H54 (cell line): ENCODE measurements at regions not wholly inside any gene's neighbourhood (a gene's known extent, or its start where the extent isn't known, plus 50 kb on each side); places are given as distances from the start of the nearest gene placed in this dataset.
A peak's percentile ranks its signal among the peaks of the same experiment; 100 is the strongest.

Experiments used
- DNase-seq: peaks from one replicate; pipeline ENCODE4 v3.0.0; 2011; ENCODE audit warnings: low spot score, mixed read lengths; ENCODE audit not compliant: insufficient read length
- FAIRE-seq: peaks from 3 replicates; lab custom pipeline; 2011; peaks lifted over from hg19 to GRCh38; lab: Jason Lieb, UNC
- POLR2A ChIP-seq: IDR thresholded peaks from 2 replicates; pipeline ENCODE4 v1.6.1; 2011; ENCODE audit warnings: low read depth, mild to moderate bottlenecking, low read length

DNA sequence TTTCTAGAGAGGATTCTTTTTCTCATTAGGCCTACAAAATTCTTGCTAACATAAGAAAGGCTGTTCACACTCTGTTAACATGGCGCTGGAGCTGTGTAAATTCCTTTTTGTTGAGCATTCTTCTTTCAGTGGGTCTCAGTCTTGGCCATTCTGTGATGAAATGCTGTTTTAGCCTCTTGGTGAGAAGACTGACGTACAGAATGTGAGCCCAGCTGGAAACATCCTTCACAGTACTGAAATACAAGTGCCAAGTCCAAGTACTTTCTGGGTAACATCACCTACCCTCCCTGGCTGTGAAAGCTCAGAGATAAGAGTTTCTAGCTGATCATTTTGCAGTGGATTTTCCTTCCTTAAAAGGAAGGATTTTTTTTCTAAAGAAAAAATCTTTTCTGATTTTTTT lies 231.8 kb downstream of the AHR start:
- no peak for TF ChIP-seq POLR2A
- no peak for FAIRE-seq
- DNase-seq, result no peak

- no peak for DNase-seq
- no peak for FAIRE-seq
- TF ChIP-seq POLR2A, result no peak
Observed at GRCh38 chr7:17530741-17531421, 232.4 kb downstream of the AHR start.

DNA sequence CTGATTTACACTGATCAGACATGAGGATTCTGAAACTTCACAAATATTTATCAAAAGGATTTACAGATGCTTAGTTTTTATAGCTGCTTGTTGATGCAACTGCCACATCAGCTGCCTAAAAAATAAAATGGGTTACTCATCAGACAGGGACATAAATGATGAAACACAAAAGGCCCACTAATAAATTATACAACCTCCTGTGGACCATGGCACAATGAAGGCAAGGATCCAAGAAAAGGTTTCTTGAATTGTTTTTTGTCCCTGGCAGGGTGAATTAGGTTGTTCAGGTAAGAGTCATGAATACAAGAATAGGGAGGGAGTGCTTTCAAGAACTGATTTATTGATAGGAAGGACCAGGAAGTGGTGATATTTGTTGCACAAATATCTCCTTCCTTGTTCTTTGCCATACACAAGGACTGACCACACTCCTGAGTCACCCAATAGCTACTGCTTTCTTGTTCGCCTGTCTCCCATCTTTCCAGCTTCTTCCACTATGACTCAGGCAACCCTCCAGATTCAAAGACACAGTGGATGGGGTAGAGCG lies 234.5 kb downstream of the AHR start:
- no peak; the same call in 1 of the 2 replicates for TF ChIP-seq POLR2A
- DNase-seq, result peak; percentile 60
- FAIRE-seq, result peak; percentile 97

- DNase-seq (no peak), FAIRE-seq (no peak)
- TF ChIP-seq POLR2A, result no peak
Observed at GRCh38 chr7:17534348-17534747, 235.9 kb downstream of the AHR start.

- FAIRE-seq (no peak), DNase-seq (no peak)
- TF ChIP-seq POLR2A, result no peak
Observed at GRCh38 chr7:17535776-17536175, 237.3 kb downstream of the AHR start.

DNA sequence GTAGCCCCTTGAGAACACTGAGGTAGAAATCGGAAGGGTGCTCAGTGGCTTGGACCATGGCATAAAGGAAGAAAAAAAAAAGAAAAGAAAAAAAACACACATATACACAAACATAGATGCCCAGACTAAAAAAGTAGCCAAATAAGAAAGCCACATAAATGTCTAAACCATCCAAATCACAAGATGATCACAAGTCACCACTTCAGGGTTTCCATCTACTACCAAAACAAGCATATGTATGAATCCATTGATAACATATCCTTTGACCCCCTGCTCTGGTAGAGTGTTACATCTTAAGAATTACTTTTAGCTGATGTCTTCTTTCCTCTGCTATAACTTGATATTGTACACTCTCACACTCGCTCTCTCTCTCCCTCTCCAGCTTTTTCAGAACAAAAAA lies 245.9 kb downstream of the AHR start:
- TF ChIP-seq POLR2A, result no peak
- DNase-seq (no peak), FAIRE-seq (no peak)

DNA sequence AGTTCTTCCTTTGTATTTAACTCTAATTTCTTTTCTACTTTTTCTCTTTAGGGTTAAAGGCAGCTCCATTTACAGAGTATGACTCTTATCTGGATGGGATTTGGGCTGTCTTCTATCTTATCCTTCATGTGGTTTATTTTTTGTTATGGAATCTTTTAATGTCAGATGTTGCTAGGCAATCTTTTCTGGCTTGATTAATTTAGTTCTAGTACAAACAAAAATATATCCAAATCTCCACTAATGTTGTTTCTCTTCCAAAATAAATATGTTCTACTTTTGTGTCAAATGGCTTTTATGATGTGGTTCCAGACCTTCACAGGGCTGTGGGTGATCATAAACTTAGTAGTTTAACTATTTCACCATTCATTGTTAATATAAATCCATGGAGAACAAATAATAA lies 246.9 kb downstream of the AHR start:
- no peak for DNase-seq
- TF ChIP-seq POLR2A, result no peak
- no peak for FAIRE-seq

DNA sequence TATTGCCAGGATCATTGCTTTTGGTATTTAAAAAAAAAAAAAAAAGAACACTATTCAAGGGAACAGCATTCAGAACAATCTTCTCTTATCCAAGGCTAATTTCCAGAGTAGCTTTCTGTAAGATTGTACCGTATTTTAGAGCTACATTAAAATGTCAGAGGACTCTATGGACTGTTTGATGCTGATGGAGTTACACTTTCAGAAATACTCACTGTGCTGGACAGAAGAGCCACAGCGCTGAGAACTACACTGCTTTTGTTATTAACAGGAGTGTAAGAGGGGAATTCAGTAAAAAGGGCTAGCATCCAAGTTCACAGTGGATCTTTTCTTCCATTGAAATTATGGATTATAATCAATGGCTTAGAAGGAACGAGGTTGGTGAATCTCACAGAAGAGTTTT lies 247.7 kb downstream of the AHR start:
- FAIRE-seq (no peak), DNase-seq (no peak)
- no peak for TF ChIP-seq POLR2A

DNA sequence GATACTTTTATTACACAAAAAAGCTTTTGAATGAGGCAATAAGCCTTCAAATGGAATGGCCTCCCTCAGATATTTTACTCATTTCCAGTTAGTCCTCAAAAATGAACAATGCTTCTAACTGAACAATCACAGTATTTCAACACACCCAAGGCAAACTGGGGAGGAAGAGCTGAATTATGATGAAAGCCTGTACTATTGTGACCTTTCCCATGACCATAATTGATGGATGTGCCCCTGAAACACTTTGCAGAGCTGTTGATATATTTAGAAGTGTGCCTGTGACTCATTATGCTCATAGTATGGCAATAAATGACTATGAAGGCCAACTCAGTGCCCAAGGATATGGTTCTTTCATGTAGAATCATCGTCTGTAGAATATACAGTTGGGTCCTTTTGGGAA lies 248.1 kb downstream of the AHR start:
- TF ChIP-seq POLR2A, result no peak
- FAIRE-seq, result peak; percentile 93

GRCh38 chr7:17548014-17548653 lies 249.7 kb downstream of the AHR start:
- TF ChIP-seq POLR2A, result no peak
- FAIRE-seq, result peak; percentile 69
- DNase-seq, result no peak

More for the DNA sequence above, 248.1 kb downstream of the AHR start:
- no peak for DNase-seq

DNA sequence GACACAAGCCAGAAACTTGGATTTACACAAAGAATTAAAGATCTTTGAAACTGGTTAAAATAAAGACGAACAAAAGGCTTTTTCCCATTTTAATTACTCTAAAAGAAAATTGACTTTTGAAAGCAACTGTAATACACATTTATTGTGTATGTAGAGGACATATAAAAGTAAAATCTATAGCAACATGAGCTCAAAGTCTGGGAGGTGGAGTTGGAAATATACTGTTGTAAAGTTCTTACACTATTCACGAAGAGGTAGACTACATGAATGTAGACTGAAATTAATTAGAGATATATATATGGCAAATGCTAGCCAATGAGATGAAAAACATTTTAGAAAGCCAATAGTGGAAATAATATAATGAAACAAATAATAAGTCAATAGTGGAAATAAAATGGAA lies 251.0 kb downstream of the AHR start:
- no peak for TF ChIP-seq POLR2A
- no peak for FAIRE-seq

DNA sequence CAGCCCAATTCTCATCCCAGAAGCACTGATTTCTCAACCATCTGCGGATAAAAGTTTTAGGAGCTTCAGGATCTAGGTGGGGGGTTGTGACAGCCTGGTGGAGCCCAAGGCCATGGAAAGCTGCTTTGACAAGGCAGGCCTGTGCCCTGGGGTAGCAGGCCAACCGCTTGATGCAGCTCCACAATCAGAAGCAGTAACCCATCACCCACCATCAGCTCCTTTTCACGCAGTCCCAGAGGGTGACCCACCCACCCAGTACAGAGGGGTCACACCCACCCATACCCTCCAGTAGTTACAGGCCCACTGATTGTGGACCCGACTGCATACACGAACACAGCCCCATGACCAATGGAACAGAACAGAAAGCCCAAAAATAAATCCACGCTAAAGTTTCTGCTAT lies 253.9 kb downstream of the AHR start:
- FAIRE-seq (no peak), DNase-seq (no peak)
- TF ChIP-seq POLR2A, result no peak

More for the DNA sequence above, 251.0 kb downstream of the AHR start:
- no peak for DNase-seq

- no peak for TF ChIP-seq POLR2A
- DNase-seq (no peak), FAIRE-seq (no peak)
Observed at GRCh38 chr7:17552952-17553351, 254.5 kb downstream of the AHR start.

- DNase-seq (no peak), FAIRE-seq (no peak)
- no peak for TF ChIP-seq POLR2A
Observed at GRCh38 chr7:17554341-17555015, 256.0 kb downstream of the AHR start.

GRCh38 chr7:17556247-17556956 lies 257.9 kb downstream of the AHR start:
- no peak for TF ChIP-seq POLR2A
- DNase-seq (no peak), FAIRE-seq (no peak)
